ENCODE measurements at regions not wholly inside any gene's neighbourhood (a gene's known extent, or its start where the extent isn't known, plus 50 kb on each side); places are given as distances from the start of the nearest gene placed in this dataset.

DNA sequence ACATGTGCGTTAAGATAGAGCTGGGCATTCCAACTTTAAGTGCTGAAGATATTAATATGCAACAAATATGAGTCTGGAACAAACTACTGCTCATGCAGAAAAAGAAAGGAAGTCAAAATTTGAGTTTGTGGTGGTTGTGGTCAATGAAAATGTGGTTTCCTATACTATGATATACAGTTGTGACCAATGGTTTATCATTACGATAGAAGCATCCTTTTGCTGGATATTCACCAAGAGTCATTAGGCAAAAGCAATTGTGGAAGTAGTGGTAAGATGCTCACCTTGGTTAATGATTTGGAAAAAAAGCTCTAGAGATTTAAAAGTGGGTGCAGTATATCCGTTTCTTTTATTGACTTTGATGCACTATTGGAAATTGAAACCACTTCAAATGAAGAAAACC lies 1007.0 kb downstream of the NR2F1-AS1 start:
- TF ChIP-seq, protein P1, sequence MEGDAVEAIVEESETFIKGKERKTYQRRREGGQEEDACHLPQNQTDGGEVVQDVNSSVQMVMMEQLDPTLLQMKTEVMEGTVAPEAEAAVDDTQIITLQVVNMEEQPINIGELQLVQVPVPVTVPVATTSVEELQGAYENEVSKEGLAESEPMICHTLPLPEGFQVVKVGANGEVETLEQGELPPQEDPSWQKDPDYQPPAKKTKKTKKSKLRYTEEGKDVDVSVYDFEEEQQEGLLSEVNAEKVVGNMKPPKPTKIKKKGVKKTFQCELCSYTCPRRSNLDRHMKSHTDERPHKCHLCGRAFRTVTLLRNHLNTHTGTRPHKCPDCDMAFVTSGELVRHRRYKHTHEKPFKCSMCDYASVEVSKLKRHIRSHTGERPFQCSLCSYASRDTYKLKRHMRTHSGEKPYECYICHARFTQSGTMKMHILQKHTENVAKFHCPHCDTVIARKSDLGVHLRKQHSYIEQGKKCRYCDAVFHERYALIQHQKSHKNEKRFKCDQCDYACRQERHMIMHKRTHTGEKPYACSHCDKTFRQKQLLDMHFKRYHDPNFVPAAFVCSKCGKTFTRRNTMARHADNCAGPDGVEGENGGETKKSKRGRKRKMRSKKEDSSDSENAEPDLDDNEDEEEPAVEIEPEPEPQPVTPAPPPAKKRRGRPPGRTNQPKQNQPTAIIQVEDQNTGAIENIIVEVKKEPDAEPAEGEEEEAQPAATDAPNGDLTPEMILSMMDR (IDR thresholded peaks at IDR 0.05): no peak
- no peak for TF ChIP-seq POLR2A (IDR thresholded peaks at IDR 0.05)
